ENCODE measurements at regions not wholly inside any gene's neighbourhood (a gene's known extent, or its start where the extent isn't known, plus 50 kb on each side); places are given as distances from the start of the nearest gene placed in this dataset.
"Not testable (repeated sequence)": the region's sequence is repeated elsewhere in the genome, so short reads cannot be mapped to it uniquely, and the experiment has no call there.

DNA sequence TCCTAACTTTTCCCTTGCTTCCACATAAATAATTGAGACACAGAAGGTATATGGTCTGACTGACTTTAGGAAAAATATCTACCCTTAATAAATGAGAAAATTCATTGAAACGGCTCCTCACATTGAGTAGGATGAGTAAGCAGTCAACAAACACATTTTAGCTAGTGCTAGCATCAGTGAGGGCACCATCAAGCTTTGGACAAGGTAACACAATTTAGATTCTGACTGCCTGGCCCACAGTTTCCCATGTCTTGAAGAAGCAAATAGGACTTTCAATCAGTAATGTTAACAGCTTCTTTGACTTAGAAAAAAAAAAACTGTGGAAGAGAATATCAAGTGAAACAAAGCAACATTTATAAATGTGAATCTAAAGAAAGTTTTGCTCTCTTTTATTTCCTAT is 70.1 kb upstream of the MBNL1 start:
- no peak for DNase-seq

DNA sequence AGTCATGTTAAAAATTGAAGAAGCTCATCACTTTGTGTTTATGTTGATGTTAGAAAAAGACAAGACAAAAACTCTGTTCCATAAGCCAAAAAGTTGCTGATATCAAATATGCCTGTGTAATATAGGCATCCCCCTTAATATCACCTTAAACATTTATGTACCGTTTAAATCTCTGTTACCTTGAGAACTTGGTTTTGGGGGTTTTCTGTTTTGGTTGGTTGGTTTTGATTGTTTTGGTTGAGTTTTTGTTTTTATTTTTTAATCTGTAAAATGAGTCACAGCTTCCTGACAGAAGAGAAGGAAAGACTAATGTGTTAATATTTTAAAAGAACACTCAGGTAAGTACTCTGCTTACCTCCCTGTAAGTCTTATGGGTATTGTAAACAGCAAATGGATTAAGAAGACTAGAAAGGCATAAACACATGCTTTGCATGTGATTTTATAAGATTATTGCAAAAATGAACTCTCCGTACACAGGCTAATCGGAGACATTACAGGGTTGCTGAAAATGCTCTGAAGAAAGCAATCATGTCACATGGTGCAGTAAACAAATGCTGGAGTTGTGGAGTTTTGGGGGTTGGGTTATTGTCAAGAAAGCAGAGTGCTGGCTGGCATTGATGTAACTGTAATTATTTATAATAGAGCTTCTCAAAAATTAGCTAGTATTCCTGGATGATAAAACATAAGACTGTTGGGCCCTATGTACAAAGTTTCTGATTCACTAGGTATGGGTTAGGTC is 69.5 kb upstream of the MBNL1 start:
- DNase-seq: no peak

GRCh38 chr3:152200476-152201420 is 68.0 kb upstream of the MBNL1 start:
- DNase-seq: no peak

- DNase-seq: no peak
Observed at GRCh38 chr3:152202976-152203626, 65.6 kb upstream of the MBNL1 start.

DNA sequence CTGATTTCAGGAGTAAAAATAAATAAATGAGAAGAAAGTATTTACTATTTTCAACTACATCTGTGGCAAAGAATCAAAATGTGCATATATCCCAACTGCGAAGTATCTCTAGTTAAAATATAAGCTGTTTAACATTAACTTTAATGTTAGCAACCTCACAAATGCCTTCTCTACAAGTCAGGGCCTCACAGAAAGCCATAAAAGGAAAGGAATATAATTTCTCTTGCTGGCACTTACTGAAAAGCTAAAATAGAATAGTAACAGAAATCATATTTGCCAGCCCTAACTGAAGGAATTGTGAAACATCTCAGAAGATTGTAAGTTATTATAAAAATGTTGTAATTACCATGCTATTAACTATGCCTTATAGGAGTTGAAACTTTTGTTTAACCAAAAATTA is 65.1 kb upstream of the MBNL1 start:
- DNase-seq: no peak

- no peak for DNase-seq
Observed at GRCh38 chr3:152204218-152204617, 64.5 kb upstream of the MBNL1 start.

DNA sequence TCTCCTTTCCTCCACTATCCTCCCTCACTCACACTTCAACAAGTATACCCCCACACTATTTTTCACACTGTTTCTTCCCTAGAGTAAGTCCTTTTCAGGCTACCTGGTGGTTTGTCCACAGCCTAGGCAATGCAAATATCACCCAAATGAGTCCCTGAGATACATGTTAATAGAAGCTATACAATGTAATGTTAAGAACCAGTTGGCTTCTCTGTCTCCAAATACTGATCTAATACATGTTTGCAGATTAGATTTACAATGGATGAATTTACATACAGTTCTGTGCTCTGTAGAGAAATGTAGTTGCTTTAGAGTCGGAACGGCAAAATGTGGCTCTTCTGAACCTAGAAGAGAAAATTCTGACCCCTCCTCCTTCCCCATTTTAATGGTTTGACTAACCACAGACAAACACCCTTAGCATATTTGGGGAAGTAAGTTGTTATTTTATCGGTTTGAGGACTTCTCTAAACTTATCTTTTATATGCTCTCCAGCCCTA is 63.6 kb upstream of the MBNL1 start:
- no peak for DNase-seq

DNA sequence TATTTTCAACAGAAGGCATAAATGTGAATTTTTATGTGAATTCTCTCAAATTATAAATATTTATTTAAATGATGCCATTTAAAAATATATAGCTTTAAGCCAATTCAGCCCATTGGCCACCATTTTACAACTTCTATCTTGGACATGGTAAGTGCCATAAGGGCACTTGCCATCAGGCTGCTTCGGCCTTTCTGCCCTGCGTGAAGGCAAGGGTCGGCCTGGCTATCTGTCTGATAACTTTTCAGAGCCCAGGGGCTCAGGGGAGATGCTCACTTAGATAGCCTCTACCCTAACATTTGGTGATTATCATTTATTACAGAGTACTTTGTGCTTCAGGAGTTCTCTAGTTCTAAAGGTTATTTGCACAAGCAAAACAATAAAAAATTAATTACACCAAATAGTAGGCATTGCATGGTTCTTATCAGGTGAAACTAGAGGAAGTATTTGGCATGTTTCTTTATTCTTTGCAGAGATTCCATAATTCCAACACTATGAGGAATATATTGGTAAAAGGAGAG is 62.4 kb upstream of the MBNL1 start:
- DNase-seq: no peak

DNA sequence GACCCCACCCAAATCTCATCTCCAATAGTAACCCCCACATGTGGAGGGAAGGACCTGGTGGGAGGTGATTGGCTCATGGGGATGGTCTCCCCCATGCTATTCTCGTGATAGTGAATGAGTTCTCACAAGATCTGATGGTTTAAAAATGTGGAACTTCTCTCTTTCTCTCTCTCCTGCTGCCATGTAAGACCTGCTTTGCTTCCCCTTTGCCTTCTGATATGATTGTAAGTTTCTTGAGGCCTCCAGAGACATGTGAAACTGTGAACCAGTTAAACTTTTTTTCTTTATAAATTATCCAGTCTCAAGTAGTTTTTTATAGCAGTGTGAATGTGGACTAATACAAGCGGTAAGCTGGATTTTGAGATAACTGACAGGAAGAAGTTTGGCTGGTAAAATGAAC is 60.3 kb upstream of the MBNL1 start:
- no peak for DNase-seq

DNA sequence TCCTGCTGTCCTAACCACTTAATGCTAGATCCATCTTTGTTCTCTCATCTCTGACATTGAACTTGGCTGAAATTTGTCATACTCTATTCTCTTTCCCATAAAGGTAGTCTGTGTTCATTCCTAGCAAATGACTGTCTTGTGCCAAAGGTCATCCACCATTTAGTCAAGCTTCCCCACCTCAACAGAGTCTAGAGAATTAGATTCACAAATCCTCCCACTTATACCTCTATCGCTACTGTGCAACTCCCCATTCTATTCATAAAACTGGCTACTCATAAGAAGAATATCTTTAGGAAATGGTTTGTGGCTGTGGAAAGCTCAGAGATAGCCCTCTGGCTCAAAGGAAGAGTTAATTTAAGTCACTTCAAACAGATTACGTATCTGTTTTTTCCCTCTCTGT is 59.7 kb upstream of the MBNL1 start:
- DNase-seq: no peak

- DNase-seq: no peak
Observed at GRCh38 chr3:152209776-152210175, 59.0 kb upstream of the MBNL1 start.

- no peak for DNase-seq
Observed at GRCh38 chr3:152210697-152211096, 58.0 kb upstream of the MBNL1 start.

DNA sequence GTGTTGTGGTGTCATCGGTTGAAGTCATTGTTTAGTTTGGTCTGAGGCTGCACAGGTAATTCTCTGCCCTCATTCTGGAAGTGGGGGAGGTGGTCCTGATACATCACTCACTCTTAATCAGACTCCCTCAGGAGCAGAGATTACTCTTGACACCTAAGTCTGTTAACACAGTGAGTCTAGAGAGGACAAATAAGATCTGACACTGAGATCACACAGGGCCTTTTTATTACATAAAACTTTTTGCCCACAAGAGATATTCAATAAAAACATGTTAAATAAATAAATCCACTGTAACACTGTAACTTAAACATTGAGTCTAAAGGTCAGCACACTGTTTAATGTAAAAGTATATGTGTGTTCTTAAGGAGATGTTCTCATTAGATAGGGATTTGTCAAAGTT is 57.1 kb upstream of the MBNL1 start:
- no peak for DNase-seq

GRCh38 chr3:152213203-152213602 is 55.5 kb upstream of the MBNL1 start:
- no peak for DNase-seq

DNA sequence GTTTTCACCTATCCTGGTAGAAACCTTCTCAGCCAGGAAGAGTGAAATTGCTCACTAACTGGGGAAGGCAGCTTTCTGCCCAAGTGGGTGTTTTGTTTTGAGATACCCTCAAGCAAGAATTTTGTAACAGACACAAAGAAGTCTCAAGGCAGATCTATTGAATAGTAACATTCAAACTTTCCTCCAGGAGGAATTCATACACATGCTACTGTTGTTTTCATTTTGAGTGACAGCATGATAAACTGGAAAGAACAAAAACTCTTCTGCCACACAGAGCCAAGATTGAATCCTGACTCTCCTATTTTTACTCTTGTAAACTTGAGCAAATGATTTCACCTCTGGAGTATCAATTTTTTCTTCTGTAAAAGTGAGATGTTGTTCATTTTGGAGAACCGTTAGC is 54.8 kb upstream of the MBNL1 start:
- no peak for DNase-seq

DNA sequence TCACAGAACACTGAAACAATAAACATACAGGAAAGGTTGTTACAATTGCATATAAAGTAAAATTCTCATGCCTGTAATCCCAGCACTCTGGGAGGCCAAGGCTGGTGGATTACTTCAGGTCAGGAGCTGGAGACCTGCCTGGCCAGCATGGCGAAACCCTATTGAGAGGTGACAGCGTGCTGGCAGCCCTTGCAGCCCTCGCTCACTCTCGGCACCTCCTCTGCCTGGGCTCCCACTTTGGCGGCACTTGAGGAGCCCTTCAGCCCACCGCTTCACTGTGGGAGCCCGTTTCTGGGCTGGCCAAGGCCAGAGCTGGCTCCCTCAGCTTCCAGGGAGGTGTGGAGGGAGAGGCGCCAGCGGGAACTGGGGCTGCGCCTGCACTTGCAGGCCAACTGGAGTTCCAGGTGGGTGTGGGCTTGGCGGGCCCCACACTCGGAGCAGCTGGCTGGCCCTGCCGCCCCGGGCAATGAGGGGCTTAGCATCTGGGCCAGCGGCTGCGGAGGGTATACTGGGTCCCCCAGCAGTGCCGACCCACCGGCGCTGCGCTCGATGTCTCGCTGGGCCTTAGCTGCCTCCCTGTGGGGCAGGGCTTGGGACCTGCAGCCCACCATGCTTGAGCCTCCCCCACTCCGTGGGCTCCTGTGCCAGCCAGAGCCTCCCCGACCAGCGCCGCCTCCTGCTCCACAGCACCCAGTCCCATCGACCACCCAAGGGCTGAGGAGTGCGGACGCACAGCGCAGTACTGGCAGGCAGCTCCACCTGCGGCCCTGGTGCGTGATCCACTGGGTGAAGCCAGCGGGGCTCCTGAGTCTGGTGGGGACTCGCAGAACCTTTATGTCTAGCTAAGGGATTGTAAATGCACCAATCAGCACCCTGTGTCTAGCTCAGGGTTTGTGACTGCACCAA is 51.5 kb upstream of the MBNL1 start:
- not testable (repeated sequence) for DNase-seq

- no peak for DNase-seq
Observed at GRCh38 chr3:152218602-152219001, 50.1 kb upstream of the MBNL1 start.

Data from activated effector memory CD4-positive, alpha-beta T cell treated with anti-CD3 and anti-CD28 coated beads, Interleukin-2, amount 50 U/mL, for 16 hours (primary cell).